Body of pancreas (tissue), 4 donors: ENCODE measurements at regions not wholly inside any gene's neighbourhood (a gene's known extent, or its start where the extent isn't known, plus 50 kb on each side); places are given as distances from the start of the nearest gene placed in this dataset.

Experiments used
- CTCF ChIP-seq, 7 experiments: fragments of 450-650 bp in 4 of 7; fragments of 200-600 bp in 3 of 7; sonication (generic) in 3 of 7; IDR thresholded peaks; one replicate each; pipeline ENCODE4 v1.5.1; 2016 to 2019; ENCODE audit warnings: antibody characterized with exemption in 7 of 7
- POLR2A ChIP-seq, 3 donors: fragments of 450-650 bp; IDR thresholded peaks; one replicate each; pipeline ENCODE4 v1.6.1; 2016; ENCODE audit warnings: antibody characterized with exemption in 3 of 3, mild to moderate bottlenecking in 2 of 3

GRCh38 chr13:44867825-44868224, 121.4 kb downstream of the NUFIP1 start:
- TF ChIP-seq CTCF (IDR thresholded peaks at IDR 0.05): no peak
- TF ChIP-seq POLR2A (IDR thresholded peaks at IDR 0.05): no peak
